ENCODE measurements at regions not wholly inside any gene's neighbourhood (a gene's known extent, or its start where the extent isn't known, plus 50 kb on each side); places are given as distances from the start of the nearest gene placed in this dataset.

DNA sequence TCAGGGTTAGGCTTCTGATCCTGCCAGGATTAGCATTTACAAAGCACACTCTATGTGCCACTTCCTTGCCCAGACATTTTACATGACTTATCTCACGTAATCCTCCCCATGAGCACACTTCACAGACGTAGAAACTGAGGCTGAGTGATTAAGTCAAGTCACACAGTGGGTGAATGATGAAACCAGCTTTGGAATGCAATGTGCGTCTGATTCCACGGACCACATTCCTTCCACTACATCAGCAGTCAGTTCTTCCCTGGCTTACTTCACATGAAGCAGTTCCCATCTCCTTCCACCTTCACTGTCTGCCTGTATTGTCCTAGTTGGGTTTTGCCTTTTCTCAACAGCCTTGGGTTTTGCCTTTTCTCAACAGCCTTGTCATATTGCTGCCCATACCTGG, 134.3 kb upstream of the PPARGC1A start:
- TF ChIP-seq, protein P1, sequence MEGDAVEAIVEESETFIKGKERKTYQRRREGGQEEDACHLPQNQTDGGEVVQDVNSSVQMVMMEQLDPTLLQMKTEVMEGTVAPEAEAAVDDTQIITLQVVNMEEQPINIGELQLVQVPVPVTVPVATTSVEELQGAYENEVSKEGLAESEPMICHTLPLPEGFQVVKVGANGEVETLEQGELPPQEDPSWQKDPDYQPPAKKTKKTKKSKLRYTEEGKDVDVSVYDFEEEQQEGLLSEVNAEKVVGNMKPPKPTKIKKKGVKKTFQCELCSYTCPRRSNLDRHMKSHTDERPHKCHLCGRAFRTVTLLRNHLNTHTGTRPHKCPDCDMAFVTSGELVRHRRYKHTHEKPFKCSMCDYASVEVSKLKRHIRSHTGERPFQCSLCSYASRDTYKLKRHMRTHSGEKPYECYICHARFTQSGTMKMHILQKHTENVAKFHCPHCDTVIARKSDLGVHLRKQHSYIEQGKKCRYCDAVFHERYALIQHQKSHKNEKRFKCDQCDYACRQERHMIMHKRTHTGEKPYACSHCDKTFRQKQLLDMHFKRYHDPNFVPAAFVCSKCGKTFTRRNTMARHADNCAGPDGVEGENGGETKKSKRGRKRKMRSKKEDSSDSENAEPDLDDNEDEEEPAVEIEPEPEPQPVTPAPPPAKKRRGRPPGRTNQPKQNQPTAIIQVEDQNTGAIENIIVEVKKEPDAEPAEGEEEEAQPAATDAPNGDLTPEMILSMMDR (IDR thresholded peaks at IDR 0.05; ENCODE audit: insufficient read depth, low read length), result no peak
- TF ChIP-seq, protein P2, sequence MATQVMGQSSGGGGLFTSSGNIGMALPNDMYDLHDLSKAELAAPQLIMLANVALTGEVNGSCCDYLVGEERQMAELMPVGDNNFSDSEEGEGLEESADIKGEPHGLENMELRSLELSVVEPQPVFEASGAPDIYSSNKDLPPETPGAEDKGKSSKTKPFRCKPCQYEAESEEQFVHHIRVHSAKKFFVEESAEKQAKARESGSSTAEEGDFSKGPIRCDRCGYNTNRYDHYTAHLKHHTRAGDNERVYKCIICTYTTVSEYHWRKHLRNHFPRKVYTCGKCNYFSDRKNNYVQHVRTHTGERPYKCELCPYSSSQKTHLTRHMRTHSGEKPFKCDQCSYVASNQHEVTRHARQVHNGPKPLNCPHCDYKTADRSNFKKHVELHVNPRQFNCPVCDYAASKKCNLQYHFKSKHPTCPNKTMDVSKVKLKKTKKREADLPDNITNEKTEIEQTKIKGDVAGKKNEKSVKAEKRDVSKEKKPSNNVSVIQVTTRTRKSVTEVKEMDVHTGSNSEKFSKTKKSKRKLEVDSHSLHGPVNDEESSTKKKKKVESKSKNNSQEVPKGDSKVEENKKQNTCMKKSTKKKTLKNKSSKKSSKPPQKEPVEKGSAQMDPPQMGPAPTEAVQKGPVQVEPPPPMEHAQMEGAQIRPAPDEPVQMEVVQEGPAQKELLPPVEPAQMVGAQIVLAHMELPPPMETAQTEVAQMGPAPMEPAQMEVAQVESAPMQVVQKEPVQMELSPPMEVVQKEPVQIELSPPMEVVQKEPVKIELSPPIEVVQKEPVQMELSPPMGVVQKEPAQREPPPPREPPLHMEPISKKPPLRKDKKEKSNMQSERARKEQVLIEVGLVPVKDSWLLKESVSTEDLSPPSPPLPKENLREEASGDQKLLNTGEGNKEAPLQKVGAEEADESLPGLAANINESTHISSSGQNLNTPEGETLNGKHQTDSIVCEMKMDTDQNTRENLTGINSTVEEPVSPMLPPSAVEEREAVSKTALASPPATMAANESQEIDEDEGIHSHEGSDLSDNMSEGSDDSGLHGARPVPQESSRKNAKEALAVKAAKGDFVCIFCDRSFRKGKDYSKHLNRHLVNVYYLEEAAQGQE (IDR thresholded peaks at IDR 0.05; ENCODE audit: insufficient replicate concordance, low read depth), result no peak

All from HL-60 (cell line).